Fibroblast of the aortic adventitia (primary cell): ENCODE measurements at regions not wholly inside any gene's neighbourhood (a gene's known extent, or its start where the extent isn't known, plus 50 kb on each side); places are given as distances from the start of the nearest gene placed in this dataset.

Experiments used
- DNase-seq: peaks from one replicate; pipeline ENCODE4 v3.0.0-alpha.2; 2010; ENCODE audit warnings: low read depth
- H3K4me3 ChIP-seq: 2 replicates; pipeline ENCODE4 v1.5.1; 2011; ENCODE audit warnings: low read depth, mild to moderate bottlenecking, control low read depth, low read length, moderate library complexity
- TF ChIP-seq, protein P1 (sequence below): IDR thresholded peaks from 2 replicates; pipeline ENCODE4 v1.5.1; 2011; ENCODE audit warnings: mild to moderate bottlenecking, low read length, control low read depth, inconsistent platforms; ENCODE audit not compliant: insufficient read depth

DNA sequence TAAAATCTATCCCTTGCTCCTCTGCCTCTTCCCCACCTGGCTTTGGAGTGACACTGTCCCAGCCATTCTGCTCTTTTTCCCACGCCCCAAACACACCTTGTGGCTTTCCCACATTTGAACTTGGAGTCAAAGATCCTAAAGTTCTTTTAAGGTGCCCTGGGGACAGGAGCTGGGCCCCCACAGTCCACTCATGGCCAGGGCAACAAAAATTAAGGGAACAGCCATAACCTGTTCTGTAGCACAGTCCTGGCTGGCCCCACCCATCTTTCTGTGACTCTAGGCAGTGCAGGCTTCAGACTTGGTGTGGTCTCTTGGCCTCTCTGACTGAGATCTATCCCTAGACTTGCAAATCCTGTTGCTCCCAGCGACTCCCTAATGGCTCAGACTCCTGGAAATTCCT, 143.0 kb upstream of the MAGI3 start:
- H3K4me3 ChIP-seq: no peak overlapping the region
- DNase-seq: no peak
- TF ChIP-seq, protein P1, sequence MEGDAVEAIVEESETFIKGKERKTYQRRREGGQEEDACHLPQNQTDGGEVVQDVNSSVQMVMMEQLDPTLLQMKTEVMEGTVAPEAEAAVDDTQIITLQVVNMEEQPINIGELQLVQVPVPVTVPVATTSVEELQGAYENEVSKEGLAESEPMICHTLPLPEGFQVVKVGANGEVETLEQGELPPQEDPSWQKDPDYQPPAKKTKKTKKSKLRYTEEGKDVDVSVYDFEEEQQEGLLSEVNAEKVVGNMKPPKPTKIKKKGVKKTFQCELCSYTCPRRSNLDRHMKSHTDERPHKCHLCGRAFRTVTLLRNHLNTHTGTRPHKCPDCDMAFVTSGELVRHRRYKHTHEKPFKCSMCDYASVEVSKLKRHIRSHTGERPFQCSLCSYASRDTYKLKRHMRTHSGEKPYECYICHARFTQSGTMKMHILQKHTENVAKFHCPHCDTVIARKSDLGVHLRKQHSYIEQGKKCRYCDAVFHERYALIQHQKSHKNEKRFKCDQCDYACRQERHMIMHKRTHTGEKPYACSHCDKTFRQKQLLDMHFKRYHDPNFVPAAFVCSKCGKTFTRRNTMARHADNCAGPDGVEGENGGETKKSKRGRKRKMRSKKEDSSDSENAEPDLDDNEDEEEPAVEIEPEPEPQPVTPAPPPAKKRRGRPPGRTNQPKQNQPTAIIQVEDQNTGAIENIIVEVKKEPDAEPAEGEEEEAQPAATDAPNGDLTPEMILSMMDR: no peak

DNA sequence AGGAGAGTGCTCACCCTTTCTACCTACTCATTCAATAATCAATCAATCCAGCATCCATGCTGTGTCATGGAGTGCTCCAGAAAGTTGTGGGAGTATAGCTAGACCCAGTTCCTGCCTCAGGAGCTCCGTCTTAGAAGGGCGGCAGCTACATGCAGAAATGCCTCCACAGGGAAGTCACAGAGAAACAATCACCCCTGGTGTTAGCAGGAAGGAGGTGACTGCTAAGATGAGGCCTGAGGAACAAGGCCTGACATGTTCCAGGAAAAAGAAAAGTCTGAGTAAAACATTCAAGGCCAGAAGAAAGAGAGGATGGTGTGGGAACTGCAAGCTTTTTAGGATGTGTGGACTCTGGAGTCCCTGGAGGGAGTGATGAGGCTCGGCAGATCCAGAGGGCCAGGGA, 142.5 kb upstream of the MAGI3 start:
- TF ChIP-seq, protein P1: no peak
- no peak for DNase-seq
- no peak overlapping the region for H3K4me3 ChIP-seq

DNA sequence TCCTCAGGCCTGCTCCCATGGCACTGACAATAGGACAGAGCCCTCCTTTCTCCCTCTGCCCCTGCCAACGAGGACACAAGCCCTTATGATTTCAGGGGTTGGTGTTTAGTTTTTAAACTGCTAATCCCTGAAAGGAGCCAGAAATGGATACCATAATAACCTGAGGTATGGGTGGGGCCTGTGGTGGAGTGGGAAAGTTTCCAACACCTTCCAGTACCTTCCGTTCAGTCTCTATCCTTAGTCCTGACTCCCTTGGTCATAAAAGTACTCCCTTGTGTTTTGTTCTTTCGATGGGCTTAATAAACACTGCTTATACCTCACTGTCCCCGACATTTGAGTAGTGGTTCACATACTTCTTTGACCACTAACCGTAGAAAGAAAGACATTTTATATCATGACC, 141.8 kb upstream of the MAGI3 start:
- DNase-seq: no peak
- no peak overlapping the region for H3K4me3 ChIP-seq
- TF ChIP-seq, protein P1: no peak

DNA sequence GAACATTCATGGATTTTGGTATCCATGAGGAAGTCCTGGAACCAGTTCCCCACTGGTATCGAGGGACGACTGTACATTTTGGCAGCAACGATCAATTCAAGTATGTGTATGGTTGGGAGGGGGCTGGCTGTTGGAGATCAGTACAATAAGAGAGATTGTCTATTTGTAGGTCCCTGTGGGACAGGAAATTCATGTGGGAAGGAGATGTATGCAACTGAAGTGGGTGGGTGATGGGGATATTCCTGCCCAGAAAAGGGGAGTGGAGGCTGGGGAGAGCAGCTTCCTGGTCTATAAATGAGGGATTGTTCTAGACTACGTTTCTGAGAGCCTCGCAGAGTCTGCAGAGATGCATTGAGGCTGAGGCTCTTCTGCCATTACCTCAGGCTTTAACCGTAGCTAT, 140.2 kb upstream of the MAGI3 start:
- H3K4me3 ChIP-seq: no peak overlapping the region
- TF ChIP-seq, protein P1: no peak
- no peak for DNase-seq

DNA sequence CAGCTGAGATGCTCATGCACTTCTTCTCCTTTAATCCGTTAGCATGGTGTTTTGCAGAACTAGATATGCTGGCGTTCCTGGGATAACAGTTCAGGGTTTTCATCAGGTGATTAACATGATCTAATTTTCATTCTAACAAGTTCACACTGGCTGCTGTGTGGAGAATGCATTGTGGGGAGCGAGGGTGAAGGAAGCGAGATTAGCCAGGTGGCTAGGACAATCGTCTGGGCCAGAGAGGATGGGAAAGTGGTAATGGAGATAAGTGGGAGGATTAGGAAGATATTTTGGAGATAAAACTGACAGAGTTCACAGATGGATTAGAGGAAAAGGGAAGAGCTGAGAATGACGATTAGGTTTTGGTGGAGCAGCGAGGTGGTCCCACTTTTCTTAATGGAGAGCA, 138.1 kb upstream of the MAGI3 start:
- TF ChIP-seq, protein P1: no peak
- no peak for DNase-seq
- no peak overlapping the region for H3K4me3 ChIP-seq

DNA sequence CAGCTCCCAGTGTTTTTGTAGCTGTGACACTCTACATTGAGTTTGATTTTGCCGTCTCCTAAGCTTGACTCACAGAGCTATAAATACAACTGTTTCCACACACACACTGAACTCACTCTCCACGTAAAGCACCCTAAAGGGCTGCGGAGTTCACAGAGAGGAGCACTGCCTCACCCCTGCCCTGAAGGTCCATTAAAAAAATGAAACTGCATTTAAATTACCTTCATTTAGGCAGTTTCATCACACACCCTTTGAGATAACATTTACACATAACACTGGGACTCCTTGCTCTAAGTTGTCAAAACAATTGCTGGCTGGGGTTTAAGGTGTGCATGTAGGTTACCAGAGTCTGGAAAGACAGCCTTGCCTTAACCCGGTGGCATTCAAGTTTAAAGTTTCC, 137.1 kb upstream of the MAGI3 start:
- TF ChIP-seq, protein P1: no peak
- H3K4me3 ChIP-seq: no peak overlapping the region
- no peak for DNase-seq

DNA sequence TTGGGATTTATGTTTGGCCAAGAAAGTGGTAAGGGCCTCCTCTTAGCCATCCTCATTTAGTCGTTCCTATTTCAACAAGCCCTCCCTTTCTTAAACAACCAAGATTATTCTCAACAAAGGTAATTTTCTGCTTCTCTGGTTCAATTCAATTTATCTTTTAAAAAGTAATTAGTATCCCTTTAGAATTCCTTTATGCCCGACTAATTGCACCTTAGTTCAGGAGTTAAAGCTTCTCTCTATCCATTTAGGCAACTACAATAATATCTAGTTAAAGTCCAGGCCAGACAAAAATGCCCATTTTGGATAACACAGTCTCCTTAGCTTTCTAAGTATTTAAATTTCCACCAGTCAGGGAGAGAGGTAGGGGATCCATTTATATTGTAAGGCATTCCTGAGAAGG, 136.7 kb upstream of the MAGI3 start:
- TF ChIP-seq, protein P1: no peak
- H3K4me3 ChIP-seq: no peak overlapping the region
- no peak for DNase-seq
